SU-DHL-6 (cell line): ENCODE measurements at regions not wholly inside any gene's neighbourhood (a gene's known extent, or its start where the extent isn't known, plus 50 kb on each side); places are given as distances from the start of the nearest gene placed in this dataset.

Source experiments
- H2AFZ ChIP-seq: fragments of 200-600 bp; sonication (generic); 2 replicates; pipeline ENCODE4 v1.6.1; 2014; ENCODE audit warnings: low read depth, mild to moderate bottlenecking, moderate library complexity, mixed read lengths, antibody characterized with exemption, low read length; ENCODE audit not compliant: severe bottlenecking
- H3F3A ChIP-seq: fragments of 200-600 bp; shearing (Covaris generic); 2 replicates; pipeline ENCODE4 v1.6.0; 2016; ENCODE audit warnings: antibody characterized with exemption, mild to moderate bottlenecking; ENCODE audit not compliant: insufficient read depth
- H3K27ac ChIP-seq: fragments of 200-600 bp; sonication (generic); 2 replicates; pipeline ENCODE4 v1.5.1; 2016; ENCODE audit warnings: low read depth, mild to moderate bottlenecking, low read length, moderate library complexity, mixed read lengths
- H3K27me3 ChIP-seq: fragments of 200-600 bp; sonication (generic), shearing (Covaris generic); 2 replicates; pipeline ENCODE4 v1.6.0; 2014; ENCODE audit warnings: mild to moderate bottlenecking, low read length
- H3K36me3 ChIP-seq: fragments of 200-600 bp; sonication (generic); 2 replicates; pipeline ENCODE4 v1.6.1; 2014; ENCODE audit warnings: mild to moderate bottlenecking, low read length, mixed read lengths
- H3K4me2 ChIP-seq: fragments of 300-600, 200-600 bp; shearing (Covaris generic), sonication (generic); 2 replicates; pipeline ENCODE4 v1.6.0; 2014; ENCODE audit warnings: low read length, low read depth, mild to moderate bottlenecking; ENCODE audit not compliant: poor library complexity, severe bottlenecking
- H3K4me3 ChIP-seq: fragments of 200-600 bp; sonication (generic); 2 replicates; pipeline ENCODE4 v1.5.1; 2014; ENCODE audit warnings: antibody characterized with exemption, low read length, mild to moderate bottlenecking, mixed read lengths; ENCODE audit not compliant: insufficient read depth, poor library complexity, severe bottlenecking
- H3K79me2 ChIP-seq: fragments of 200-600 bp; sonication (generic); 2 replicates; pipeline ENCODE4 v1.6.1; 2014; ENCODE audit warnings: mild to moderate bottlenecking, low read length, moderate library complexity; ENCODE audit not compliant: insufficient read depth
- H3K9ac ChIP-seq: fragments of 200-600 bp; sonication (generic); 2 replicates; pipeline ENCODE4 v1.7.0; 2014; ENCODE audit warnings: mild to moderate bottlenecking, low read length
- H3K9me2 ChIP-seq: fragments of 200-600 bp; sonication (generic); replicated peaks from 2 replicates; pipeline ENCODE4 v1.6.1; 2014; ENCODE audit warnings: low read length; ENCODE audit not compliant: insufficient read depth
- H3K9me3 ChIP-seq: fragments of 200-600 bp; sonication (generic); 2 replicates; pipeline ENCODE4 v1.6.1; 2014; ENCODE audit warnings: low read length, mixed read lengths; ENCODE audit not compliant: insufficient read depth
- H4K20me1 ChIP-seq: fragments of 200-600 bp; sonication (generic); 2 replicates; pipeline ENCODE4 v1.6.1; 2014; ENCODE audit warnings: low read depth, mild to moderate bottlenecking, antibody characterized with exemption, low read length, moderate library complexity, mixed read lengths
- CTCF ChIP-seq: fragments of 200-600 bp; sonication (generic); IDR thresholded peaks from one replicate; pipeline ENCODE4 v1.5.1; 2017; ENCODE audit warnings: antibody characterized with exemption, mild to moderate bottlenecking, low read length, moderate library complexity; ENCODE audit not compliant: insufficient read depth, poor library complexity, severe bottlenecking
- EZH2phosphoT487 ChIP-seq: fragments of 200-600 bp; sonication (generic), shearing (Covaris generic); conservative IDR thresholded peaks from 2 replicates; pipeline ENCODE4 v1.6.1; 2018; ENCODE audit warnings: mild to moderate bottlenecking, antibody characterized with exemption, low read length, moderate library complexity, mixed read lengths

GRCh38 chr9:26171691-26172090, 493.4 kb upstream of the TUSC1 start:
- no peaks in the 10 kb centered on the region for H3K27me3 ChIP-seq
- no peaks in the 10 kb centered on the region for H3K9me2 ChIP-seq
- H3K9ac ChIP-seq, result no peak overlapping the region
- no peaks in the 10 kb centered on the region for H3F3A ChIP-seq
- no peak overlapping the region for H3K27ac ChIP-seq
- no peaks in the 10 kb centered on the region for H4K20me1 ChIP-seq
- no peak overlapping the region for H3K4me2 ChIP-seq
- no peak overlapping the region for H2AFZ ChIP-seq
- H3K79me2 ChIP-seq, result no peaks in the 10 kb centered on the region
- H3K4me3 ChIP-seq, result no peak overlapping the region
- TF ChIP-seq EZH2phosphoT487 (no peak), CTCF (no peak)
- no peaks in the 10 kb centered on the region for H3K9me3 ChIP-seq
- no peaks in the 10 kb centered on the region for H3K36me3 ChIP-seq

GRCh38 chr9:26170190-26170589, 491.9 kb upstream of the TUSC1 start:
- Histone ChIP-seq H3K79me2 (no peaks in the 10 kb centered on the region), H3K9ac (no peak overlapping the region), H2AFZ (no peak overlapping the region), H4K20me1 (no peaks in the 10 kb centered on the region), H3K9me3 (no peaks in the 10 kb centered on the region), H3K36me3 (no peaks in the 10 kb centered on the region), H3K27me3 (no peaks in the 10 kb centered on the region), H3K4me3 (no peak overlapping the region), H3F3A (no peaks in the 10 kb centered on the region), H3K27ac (no peak overlapping the region), H3K4me2 (no peak overlapping the region), H3K9me2 (no peaks in the 10 kb centered on the region)
- no peak for TF ChIP-seq EZH2phosphoT487
- TF ChIP-seq CTCF, result no peak

DNA sequence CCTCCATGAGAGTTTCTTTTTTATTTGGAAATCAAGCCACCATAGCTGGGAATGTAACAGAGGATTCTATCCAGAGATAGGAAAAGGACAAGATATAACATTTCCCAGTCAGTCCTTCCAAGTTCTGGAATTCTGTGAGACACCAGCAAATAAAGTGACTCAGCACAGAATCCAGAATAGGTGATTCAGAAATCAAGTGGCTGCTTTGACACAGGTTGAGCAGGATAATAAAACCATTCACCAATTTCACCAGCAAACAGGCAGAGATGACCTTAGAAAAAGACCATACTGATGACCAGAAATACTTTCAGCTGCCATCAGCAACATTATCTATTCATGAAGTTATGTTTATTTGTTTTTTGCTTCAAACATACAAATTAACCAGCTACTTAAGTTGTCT, 491.5 kb upstream of the TUSC1 start:
- no peaks in the 10 kb centered on the region for H3K9me2 ChIP-seq
- H3K36me3 ChIP-seq, result no peaks in the 10 kb centered on the region
- no peak overlapping the region for H3K4me3 ChIP-seq
- TF ChIP-seq CTCF (no peak), EZH2phosphoT487 (no peak)
- H4K20me1 ChIP-seq, result no peaks in the 10 kb centered on the region
- H3K9me3 ChIP-seq, result no peaks in the 10 kb centered on the region
- no peak overlapping the region for H3K4me2 ChIP-seq
- no peak overlapping the region for H2AFZ ChIP-seq
- H3K27me3 ChIP-seq, result no peaks in the 10 kb centered on the region
- H3K27ac ChIP-seq, result no peak overlapping the region
- no peaks in the 10 kb centered on the region for H3F3A ChIP-seq
- H3K9ac ChIP-seq, result no peak overlapping the region
- H3K79me2 ChIP-seq, result no peaks in the 10 kb centered on the region

DNA sequence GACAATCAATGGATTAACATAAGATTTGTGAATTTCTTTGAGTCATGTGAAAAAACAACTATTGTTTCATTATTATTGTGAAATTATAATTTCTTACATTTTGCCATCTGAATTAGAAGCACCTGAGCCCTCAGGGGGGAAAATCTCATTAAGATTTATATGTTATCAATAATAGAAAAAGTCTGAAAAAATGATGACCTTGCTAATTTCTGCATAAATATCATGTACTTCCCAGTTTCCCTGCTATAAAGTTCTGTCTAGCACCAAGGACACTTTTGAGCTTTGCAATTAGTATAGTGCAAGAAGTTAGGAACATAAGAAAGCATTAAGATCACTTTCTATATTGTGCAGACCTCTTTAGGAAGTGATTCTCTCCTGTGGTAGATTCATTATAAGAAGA, 488.3 kb upstream of the TUSC1 start:
- H3K36me3 ChIP-seq, result no peaks in the 10 kb centered on the region
- TF ChIP-seq CTCF, result no peak
- no peak for TF ChIP-seq EZH2phosphoT487
- H3K9me3 ChIP-seq, result no peaks in the 10 kb centered on the region
- H3F3A ChIP-seq, result no peaks in the 10 kb centered on the region
- H3K4me3 ChIP-seq, result no peak overlapping the region
- H2AFZ ChIP-seq, result no peak overlapping the region
- H3K27ac ChIP-seq, result no peak overlapping the region
- no peaks in the 10 kb centered on the region for H4K20me1 ChIP-seq
- H3K9ac ChIP-seq, result no peak overlapping the region
- H3K27me3 ChIP-seq, result no peaks in the 10 kb centered on the region
- H3K9me2 ChIP-seq, result no peaks in the 10 kb centered on the region
- H3K4me2 ChIP-seq, result no peak overlapping the region
- no peaks in the 10 kb centered on the region for H3K79me2 ChIP-seq
